HCEC 1CT (cell line): ENCODE measurements at regions not wholly inside any gene's neighbourhood (a gene's known extent, or its start where the extent isn't known, plus 50 kb on each side); places are given as distances from the start of the nearest gene placed in this dataset.
A peak's percentile ranks its signal among the peaks of the same experiment; 100 is the strongest.

Source experiments
- DNase-seq: peaks from one replicate; pipeline ENCODE4 v3.0.0-alpha.2; 2017

- DNase-seq: no peak
These were observed 93.6 kb downstream of the LIPG start for GRCh38 chr18:49655266-49656072.

- no peak for DNase-seq
These were observed 92.5 kb downstream of the LIPG start for GRCh38 chr18:49654347-49654746.

- no peak for DNase-seq
These were observed 91.2 kb downstream of the LIPG start for GRCh38 chr18:49652881-49653724.

GRCh38 chr18:49651033-49651432 is 89.2 kb downstream of the LIPG start:
- DNase-seq: no peak

GRCh38 chr18:49650426-49650891 is 88.6 kb downstream of the LIPG start:
- DNase-seq: peak; percentile 3

GRCh38 chr18:49648811-49649210 is 87.0 kb downstream of the LIPG start:
- no peak for DNase-seq
